Transverse colon (tissue), 4 donors: ENCODE measurements at regions not wholly inside any gene's neighbourhood (a gene's known extent, or its start where the extent isn't known, plus 50 kb on each side); places are given as distances from the start of the nearest gene placed in this dataset.

Experiments
- EP300 ChIP-seq: sonication (generic); formaldehyde crosslinking; IDR thresholded peaks from one replicate; pipeline ENCODE4 v1.6.1; 2017; ENCODE audit warnings: antibody characterized with exemption, low read depth
- POLR2A ChIP-seq: fragments of 450-650 bp; IDR thresholded peaks from one replicate; pipeline ENCODE4 v1.6.1; 2016; ENCODE audit warnings: antibody characterized with exemption, mild to moderate bottlenecking, moderate library complexity
- POLR2AphosphoS5 ChIP-seq, 3 donors: sonication (generic); formaldehyde crosslinking; IDR thresholded peaks; one replicate each; pipeline ENCODE4 v1.6.1; 2016; ENCODE audit warnings: antibody characterized with exemption in 3 of 3
- TF ChIP-seq, protein P1 (sequence below), 5 experiments: fragments of 200-600 bp in 3 of 5; fragments of 450-650 bp in 2 of 5; sonication (generic) in 3 of 5; IDR thresholded peaks; 1 replicate in 2 of 5; 2 replicates in 3 of 5; pipeline ENCODE4 v1.5.1; 2016 to 2017; ENCODE audit warnings: antibody characterized with exemption in 5 of 5, inconsistent platforms in 3 of 5, mild to moderate bottlenecking in 2 of 5, moderate library complexity in 1 of 5

DNA sequence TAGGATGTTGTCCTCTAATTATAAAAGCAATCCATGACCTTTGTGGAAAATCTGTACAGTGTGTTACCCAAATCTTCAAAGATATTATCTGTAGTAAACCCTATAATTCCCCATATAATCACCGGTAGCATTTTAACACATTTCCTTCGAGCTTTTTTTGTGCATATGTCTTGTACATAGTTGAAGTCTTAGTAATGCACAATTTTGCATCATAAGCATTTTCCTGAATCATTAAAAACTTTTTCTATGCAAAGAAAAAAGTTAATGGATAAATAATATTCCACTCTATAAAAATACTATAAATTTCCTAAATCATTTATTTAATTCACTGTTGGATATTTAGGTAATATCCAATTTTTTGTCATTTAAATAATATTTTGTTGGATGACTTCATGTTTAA, 201.7 kb downstream of the RRAGC start:
- no peak for TF ChIP-seq POLR2AphosphoS5 (IDR thresholded peaks at IDR 0.05)
- TF ChIP-seq, protein P1, sequence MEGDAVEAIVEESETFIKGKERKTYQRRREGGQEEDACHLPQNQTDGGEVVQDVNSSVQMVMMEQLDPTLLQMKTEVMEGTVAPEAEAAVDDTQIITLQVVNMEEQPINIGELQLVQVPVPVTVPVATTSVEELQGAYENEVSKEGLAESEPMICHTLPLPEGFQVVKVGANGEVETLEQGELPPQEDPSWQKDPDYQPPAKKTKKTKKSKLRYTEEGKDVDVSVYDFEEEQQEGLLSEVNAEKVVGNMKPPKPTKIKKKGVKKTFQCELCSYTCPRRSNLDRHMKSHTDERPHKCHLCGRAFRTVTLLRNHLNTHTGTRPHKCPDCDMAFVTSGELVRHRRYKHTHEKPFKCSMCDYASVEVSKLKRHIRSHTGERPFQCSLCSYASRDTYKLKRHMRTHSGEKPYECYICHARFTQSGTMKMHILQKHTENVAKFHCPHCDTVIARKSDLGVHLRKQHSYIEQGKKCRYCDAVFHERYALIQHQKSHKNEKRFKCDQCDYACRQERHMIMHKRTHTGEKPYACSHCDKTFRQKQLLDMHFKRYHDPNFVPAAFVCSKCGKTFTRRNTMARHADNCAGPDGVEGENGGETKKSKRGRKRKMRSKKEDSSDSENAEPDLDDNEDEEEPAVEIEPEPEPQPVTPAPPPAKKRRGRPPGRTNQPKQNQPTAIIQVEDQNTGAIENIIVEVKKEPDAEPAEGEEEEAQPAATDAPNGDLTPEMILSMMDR (IDR thresholded peaks at IDR 0.05), result no peak
- TF ChIP-seq POLR2A, result no peak
- TF ChIP-seq EP300, result no peak
